Heart left ventricle (tissue), 13 donors: ENCODE measurements at regions not wholly inside any gene's neighbourhood (a gene's known extent, or its start where the extent isn't known, plus 50 kb on each side); places are given as distances from the start of the nearest gene placed in this dataset.

ENCODE experiments used
- POLR2A ChIP-seq, 2 donors: fragments of 450-650 bp; IDR thresholded peaks; one replicate each; pipeline ENCODE4 v1.6.1; 2017; ENCODE audit warnings: antibody characterized with exemption in 2 of 2, mild to moderate bottlenecking in 2 of 2, moderate library complexity in 2 of 2
- TF ChIP-seq, protein P1 (sequence below), 12 donors: fragments of 200-600 bp; sonication (generic) in 4 of 12; IDR thresholded peaks; one replicate each; pipeline versions ENCODE4 v1.5.0 to v1.8.0; 2018 to 2022; ENCODE audit warnings: antibody characterized with exemption in 12 of 12, mild to moderate bottlenecking in 5 of 12
- donor health status: ischemic (EF 13 %, LVEDD 7.1; RV severe dilation, severe dysfunction).
- donor health status: DM: no; HTN: yes; CAD: no.
- donor health status: DM: no; HTN: no; CAD: no.
- donor health status: ischemic (EF 25% LVEDD 6.9; RV normal size, moderate dysfunction).
- donor health status: ischemic (EF 25% LVEDD 5.7; RV mildly dilated, moderate dysfunction).
- donor health status: ischemic (EF 35%, LVEDD 5.7; RV mildly dilated, moderate dysfunction).
- donor health status: nonischemic (EF 11% LVEDD 7.7; RV severe dilation, severe dysfunction).
- donor health status: DM: yes; HTN: yes; CAD: no.
- donor health status: PGD.
- donor health status: ischemic (EF 29% LVEDD 5.4; RV normal size, mild dysfunction).
- donor health status: nonischemic (EF 23%, LVEDD 6.1; RV moderate dilation, normal function).

DNA sequence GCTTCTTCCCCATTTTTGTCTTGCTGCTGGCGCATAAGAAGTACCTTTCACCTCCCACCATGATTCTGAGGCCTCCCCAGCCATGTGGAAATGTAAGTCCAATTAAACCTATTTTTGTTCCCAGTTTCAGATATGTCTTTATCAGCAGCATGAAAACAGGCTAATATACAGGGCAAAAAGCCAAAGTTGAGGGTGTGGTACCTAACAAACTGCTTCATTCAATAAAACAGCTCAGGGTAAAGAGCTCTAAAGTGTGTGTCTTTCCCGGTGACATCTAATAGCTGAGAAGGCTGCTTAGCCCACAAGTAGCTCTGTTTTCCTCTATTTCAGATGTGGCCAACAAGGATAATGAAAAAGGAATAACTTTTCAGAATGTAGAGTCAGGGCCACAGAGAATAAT, 76.7 kb upstream of the SLC8A3 start:
- TF ChIP-seq, protein P1, sequence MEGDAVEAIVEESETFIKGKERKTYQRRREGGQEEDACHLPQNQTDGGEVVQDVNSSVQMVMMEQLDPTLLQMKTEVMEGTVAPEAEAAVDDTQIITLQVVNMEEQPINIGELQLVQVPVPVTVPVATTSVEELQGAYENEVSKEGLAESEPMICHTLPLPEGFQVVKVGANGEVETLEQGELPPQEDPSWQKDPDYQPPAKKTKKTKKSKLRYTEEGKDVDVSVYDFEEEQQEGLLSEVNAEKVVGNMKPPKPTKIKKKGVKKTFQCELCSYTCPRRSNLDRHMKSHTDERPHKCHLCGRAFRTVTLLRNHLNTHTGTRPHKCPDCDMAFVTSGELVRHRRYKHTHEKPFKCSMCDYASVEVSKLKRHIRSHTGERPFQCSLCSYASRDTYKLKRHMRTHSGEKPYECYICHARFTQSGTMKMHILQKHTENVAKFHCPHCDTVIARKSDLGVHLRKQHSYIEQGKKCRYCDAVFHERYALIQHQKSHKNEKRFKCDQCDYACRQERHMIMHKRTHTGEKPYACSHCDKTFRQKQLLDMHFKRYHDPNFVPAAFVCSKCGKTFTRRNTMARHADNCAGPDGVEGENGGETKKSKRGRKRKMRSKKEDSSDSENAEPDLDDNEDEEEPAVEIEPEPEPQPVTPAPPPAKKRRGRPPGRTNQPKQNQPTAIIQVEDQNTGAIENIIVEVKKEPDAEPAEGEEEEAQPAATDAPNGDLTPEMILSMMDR (IDR thresholded peaks at IDR 0.05), result no peak
- no peak for TF ChIP-seq POLR2A (IDR thresholded peaks at IDR 0.05)
